ENCODE measurements at regions not wholly inside any gene's neighbourhood (a gene's known extent, or its start where the extent isn't known, plus 50 kb on each side); places are given as distances from the start of the nearest gene placed in this dataset.

- in situ Hi-C loops (cut with MboI): no loop called here
- TF ChIP-seq HDGF (IDR thresholded peaks at IDR 0.05): no peak
- no peak for TF ChIP-seq DPF2 (IDR thresholded peaks at IDR 0.05)
- TF ChIP-seq ZNF274 (IDR thresholded peaks at IDR 0.05; ENCODE audit: insufficient read depth, insufficient read length): no peak
- TF ChIP-seq SPI1 (IDR thresholded peaks at IDR 0.05; ENCODE audit: borderline replicate concordance, insufficient read depth, low read depth, low read length): no peak
- TF ChIP-seq IKZF1 (conservative IDR thresholded peaks at IDR 0.05): no peak
- TF ChIP-seq E2F4 (IDR thresholded peaks at IDR 0.05; ENCODE audit: low read depth, low read length): no peak
- no peak for TF ChIP-seq POLR2AphosphoS5 (IDR thresholded peaks at IDR 0.05; ENCODE audit: low read length)
- TF ChIP-seq ATF3 (IDR thresholded peaks at IDR 0.05; ENCODE audit: borderline replicate concordance, extremely low read depth, low read depth, low read length): no peak
- no peak; the same call in 2 of the 3 replicates for ATAC-seq
- Histone ChIP-seq H3K4me1 (ENCODE audit: control insufficient read depth, insufficient read depth, low read length) (no peaks in the 10 kb centered on the region), H3K79me2 (ENCODE audit: control insufficient read depth, insufficient read depth, low read length) (no peaks in the 10 kb centered on the region), H3K9me3 (replicated peaks; ENCODE audit: control insufficient read depth, insufficient read depth, low read length) (no peaks in the 10 kb centered on the region), H3K27me3 (replicated peaks in 1 of 2; ENCODE audit: control insufficient read depth in 2 of 2, insufficient read depth in 2 of 2, low read length in 1 of 2) (no peaks in the 10 kb centered on the region), H2AFZ (ENCODE audit: control insufficient read depth, low read depth, low read length) (no peak overlapping the region), H4K20me1 (ENCODE audit: control insufficient read depth, insufficient read depth) (no peaks in the 10 kb centered on the region), H3K9ac (ENCODE audit: control insufficient read depth, insufficient read depth, low read length) (no peak overlapping the region), H3K4me3 (no peak overlapping the region), H3K36me3 (ENCODE audit: control insufficient read depth in 2 of 2, insufficient read depth in 2 of 2, low read length in 1 of 2) (no peaks in the 10 kb centered on the region), H3K4me2 (ENCODE audit: control insufficient read depth, insufficient read depth) (no peak overlapping the region), H3K27ac (ENCODE audit: control insufficient read depth, insufficient read depth) (no peak overlapping the region)
- BruUV-seq (replicated peaks): no TSS peak
- CTCF ChIA-PET: interaction anchor here (0.5 to 1.5 kb wide), 5 partner anchors 10 to 202 kb away, joined by 3 to 5 read pairs (median 3); no protein-coding TSS in a partner anchor
- POLR2A ChIA-PET: interaction anchor here (0.7 kb wide), 2 partner anchors 11 to 320 kb away, joined by 3 read pairs; no protein-coding TSS in a partner anchor
- 0% methylated on average over 1 of the region's 1 CpG for WGBS (ENCODE audit: insufficient coverage, insufficient replicate concordance, low lambda C conversion rate, missing lambda C conversion rate)
- RAD21 ChIA-PET (ENCODE audit: unreplicated experiment): interaction anchor here (0.9 to 1.5 kb wide), 4 partner anchors 11 to 203 kb away, joined by 3 to 5 read pairs (median 4); no protein-coding TSS in a partner anchor
- FAIRE-seq: no peak
- intact Hi-C loops (cut with micrococcal nuclease; ENCODE audit: unreplicated experiment): loop anchor here (10.0 kb wide), 1 partner anchor 234 kb away; no protein-coding TSS in a partner anchor
- no peak for DNase-seq (ENCODE audit: low read depth, low spot score)
- SMC1A ChIA-PET (ENCODE audit: uncharacterized antibody, unreplicated experiment): interaction anchor here (0.7 to 3.0 kb wide), 12 partner anchors 9 to 201 kb away, joined by 3 to 17 read pairs (median 4); no protein-coding TSS in a partner anchor
Observed at GRCh38 chr2:195331129-195331528, 325.9 kb upstream of the SLC39A10 start.

Measured in GM12878 (cell line).